Smooth muscle cell (in vitro differentiated cells): ENCODE measurements at regions not wholly inside any gene's neighbourhood (a gene's known extent, or its start where the extent isn't known, plus 50 kb on each side); places are given as distances from the start of the nearest gene placed in this dataset.
"Not testable (repeated sequence)": the region's sequence is repeated elsewhere in the genome, so short reads cannot be mapped to it uniquely, and the experiment has no call there.

Source experiments
- DNase-seq: peaks from one replicate; lab custom pipeline; 2025; ENCODE audit not compliant: unreplicated experiment; lab: John Stamatoyannopoulos, UW
- H2AFZ ChIP-seq: fragments of 200-600 bp; sonication (generic); 2 replicates; pipeline ENCODE4 v1.6.0; 2016; ENCODE audit warnings: antibody characterized with exemption, low read depth, mild to moderate bottlenecking
- H3F3A ChIP-seq: fragments of 200-600 bp; sonication (generic); 2 replicates; pipeline ENCODE4 v1.6.0; 2017; ENCODE audit warnings: antibody characterized with exemption, low read depth
- H3K27ac ChIP-seq: fragments of 200-600 bp; sonication (generic); 2 replicates; pipeline ENCODE4 v1.5.1; 2016; ENCODE audit warnings: low read depth, mild to moderate bottlenecking
- H3K27me3 ChIP-seq: fragments of 200-600 bp; sonication (generic); 2 replicates; pipeline ENCODE4 v1.6.1; 2016; ENCODE audit warnings: low read depth, mild to moderate bottlenecking
- H3K36me3 ChIP-seq: fragments of 200-600 bp; sonication (generic); 2 replicates; pipeline ENCODE4 v1.5.1; 2016; ENCODE audit warnings: low read depth
- H3K4me1 ChIP-seq: fragments of 200-600 bp; sonication (generic); 2 replicates; pipeline ENCODE4 v1.5.1; 2016; ENCODE audit warnings: low read depth
- H3K4me2 ChIP-seq: fragments of 200-600 bp; sonication (generic); 2 replicates; pipeline ENCODE4 v1.6.0; 2016; ENCODE audit warnings: mild to moderate bottlenecking
- H3K4me3 ChIP-seq: fragments of 200-600 bp; sonication (generic); 2 replicates; pipeline ENCODE4 v1.5.1; 2016; ENCODE audit warnings: mild to moderate bottlenecking
- H3K79me2 ChIP-seq: fragments of 200-600 bp; sonication (generic); 2 replicates; pipeline ENCODE4 v1.6.0; 2016; ENCODE audit warnings: low read depth, mild to moderate bottlenecking
- H3K9ac ChIP-seq: fragments of 200-600 bp; sonication (generic); 2 replicates; pipeline ENCODE4 v1.6.0; 2016; ENCODE audit warnings: low read depth
- H3K9me3 ChIP-seq: fragments of 200-600 bp; sonication (generic); replicated peaks from 2 replicates; pipeline ENCODE4 v1.5.1; 2016; ENCODE audit warnings: low read depth
- H4K20me1 ChIP-seq: fragments of 200-600 bp; sonication (generic); 2 replicates; pipeline ENCODE4 v1.6.0; 2016; ENCODE audit warnings: low read depth
- CTCF ChIP-seq: fragments of 200-600 bp; sonication (generic); IDR thresholded peaks from 2 replicates; pipeline ENCODE4 v1.5.1; 2017; ENCODE audit warnings: borderline replicate concordance, mild to moderate bottlenecking, antibody characterized with exemption; ENCODE audit not compliant: insufficient read depth, poor library complexity, severe bottlenecking
- WGBS: methylation state at CpG from one replicate; pipeline ENCODE4 v1.1.7; 2016; ENCODE audit warnings: low lambda C conversion rate; 5-methylcytosine and 5-hydroxymethylcytosine counted together

- no peak for TF ChIP-seq CTCF
- 67% methylated on average over 3 of the region's 3 CpGs for WGBS
- H3K4me2 ChIP-seq, result no peak overlapping the region
- H3K9me3 ChIP-seq, result no peaks in the 10 kb centered on the region
- no peaks in the 10 kb centered on the region for H3K36me3 ChIP-seq
- H2AFZ ChIP-seq, result no peak overlapping the region
- no peak overlapping the region for H3K9ac ChIP-seq
- no peaks in the 10 kb centered on the region for H4K20me1 ChIP-seq
- no peaks in the 10 kb centered on the region for H3F3A ChIP-seq
- H3K27me3 ChIP-seq, result no peaks in the 10 kb centered on the region
- no peak overlapping the region for H3K4me3 ChIP-seq
- H3K27ac ChIP-seq, result no peak overlapping the region
- no peaks in the 10 kb centered on the region for H3K4me1 ChIP-seq
- no peaks in the 10 kb centered on the region for H3K79me2 ChIP-seq
- DNase-seq, result no peak
Observed at GRCh38 chr4:160362478-160362877, 1259.6 kb downstream of the RAPGEF2 start.

- no peak for TF ChIP-seq CTCF
- H3K4me2 ChIP-seq, result no peak overlapping the region
- H3K27ac ChIP-seq, result no peak overlapping the region
- no peak overlapping the region for H3K4me3 ChIP-seq
- no peaks in the 10 kb centered on the region for H3K79me2 ChIP-seq
- H3K9me3 ChIP-seq, result no peaks in the 10 kb centered on the region
- DNase-seq, result no peak
- H2AFZ ChIP-seq, result no peak overlapping the region
- no peaks in the 10 kb centered on the region for H3K36me3 ChIP-seq
- H4K20me1 ChIP-seq, result no peaks in the 10 kb centered on the region
- H3K4me1 ChIP-seq, result no peaks in the 10 kb centered on the region
- H3F3A ChIP-seq, result no peaks in the 10 kb centered on the region
- no peak overlapping the region for H3K9ac ChIP-seq
- H3K27me3 ChIP-seq, result no peaks in the 10 kb centered on the region
Observed at GRCh38 chr4:160364217-160364616, 1261.3 kb downstream of the RAPGEF2 start.

GRCh38 chr4:160364665-160365064 lies 1261.8 kb downstream of the RAPGEF2 start:
- H3K79me2 ChIP-seq, H3F3A ChIP-seq, H4K20me1 ChIP-seq, H3K36me3 ChIP-seq, H3K27ac ChIP-seq, H3K4me1 ChIP-seq, H3K27me3 ChIP-seq, H3K9ac ChIP-seq, H2AFZ ChIP-seq, H3K4me3 ChIP-seq, H3K4me2 ChIP-seq, H3K9me3 ChIP-seq, DNase-seq: not testable (repeated sequence)
- 60% methylated on average over 6 of the region's 6 CpGs for WGBS

- H2AFZ ChIP-seq, H3K4me1 ChIP-seq, H3K27ac ChIP-seq, H4K20me1 ChIP-seq, H3K36me3 ChIP-seq, H3F3A ChIP-seq, H3K4me2 ChIP-seq, H3K4me3 ChIP-seq, H3K9ac ChIP-seq, H3K9me3 ChIP-seq, H3K27me3 ChIP-seq, DNase-seq, H3K79me2 ChIP-seq: not testable (repeated sequence)
- WGBS, result 71% methylated on average over 8 of the region's 8 CpGs
Observed at GRCh38 chr4:160365383-160365782, 1262.5 kb downstream of the RAPGEF2 start.

- no peak for TF ChIP-seq CTCF
- 62% methylated on average over 2 of the region's 2 CpGs for WGBS
Observed at GRCh38 chr4:160370046-160370445, 1267.2 kb downstream of the RAPGEF2 start.

More at GRCh38 chr4:160370046-160370445, 1267.2 kb downstream of the RAPGEF2 start:
- H3K4me3 ChIP-seq, result no peak overlapping the region
- no peaks in the 10 kb centered on the region for H3K9me3 ChIP-seq
- no peaks in the 10 kb centered on the region for H3K36me3 ChIP-seq
- no peaks in the 10 kb centered on the region for H3K27me3 ChIP-seq
- no peaks in the 10 kb centered on the region for H3K79me2 ChIP-seq
- no peaks in the 10 kb centered on the region for H3F3A ChIP-seq
- peak overlapping the region; percentile 16 for H3K27ac ChIP-seq
- H3K4me2 ChIP-seq, result no peak overlapping the region
- H2AFZ ChIP-seq, result no peak overlapping the region
- H3K9ac ChIP-seq, result no peak overlapping the region
- H3K4me1 ChIP-seq, result no peaks in the 10 kb centered on the region
- H4K20me1 ChIP-seq, result no peaks in the 10 kb centered on the region
- DNase-seq, result no peak
